Prostate gland (tissue), 2 donors: ENCODE measurements at regions not wholly inside any gene's neighbourhood (a gene's known extent, or its start where the extent isn't known, plus 50 kb on each side); places are given as distances from the start of the nearest gene placed in this dataset.

ENCODE experiments used
- DNase-seq: peaks from one replicate; pipeline ENCODE4 v3.0.0-alpha.2; 2019; ENCODE audit warnings: low spot score
- H3K27ac ChIP-seq, 2 donors: fragments of 200-600 bp; sonication (generic); 2 replicates each; pipeline ENCODE4 v1.5.1; 2017 to 2019
- H3K27me3 ChIP-seq: fragments of 200-600 bp; sonication (generic); replicated peaks from 2 replicates; pipeline ENCODE4 v1.5.1; 2019; ENCODE audit not compliant: insufficient read depth
- H3K36me3 ChIP-seq, 2 donors: fragments of 200-600 bp; sonication (generic); 1 replicate in 1 of 2; 2 replicates in 1 of 2; pipeline versions ENCODE4 v1.5.1 to v1.8.1; 2017 to 2019
- H3K4me1 ChIP-seq: fragments of 200-600 bp; sonication (generic); replicated peaks from 2 replicates; pipeline ENCODE4 v1.5.1; 2019
- H3K4me3 ChIP-seq, 2 donors: fragments of 200-600 bp; sonication (generic); 2 replicates each; pipeline ENCODE4 v1.5.1; 2017 to 2019
- H3K9me3 ChIP-seq: fragments of 200-600 bp; sonication (generic); 2 replicates; pipeline ENCODE4 v1.5.1; 2017
- CTCF ChIP-seq, 4 experiments: fragments of 200-600 bp in 2 of 4; fragments of 450-650 bp in 2 of 4; sonication (generic) in 2 of 4; IDR thresholded peaks; 1 replicate in 3 of 4; 2 replicates in 1 of 4; pipeline ENCODE4 v1.5.1; 2016 to 2019; ENCODE audit warnings: antibody characterized with exemption in 4 of 4, mild to moderate bottlenecking in 2 of 4, moderate library complexity in 2 of 4
- POLR2A ChIP-seq: fragments of 450-650 bp; IDR thresholded peaks from one replicate; pipeline ENCODE4 v1.6.1; 2016; ENCODE audit warnings: antibody characterized with exemption, mild to moderate bottlenecking
- POLR2AphosphoS5 ChIP-seq: sonication (generic); formaldehyde crosslinking; IDR thresholded peaks from one replicate; pipeline ENCODE4 v1.6.1; 2017; ENCODE audit warnings: antibody characterized with exemption
- WGBS: methylation state at CpG from one replicate; pipeline ENCODE4 v1.1.5; 2018; 5-methylcytosine and 5-hydroxymethylcytosine counted together
- intact Hi-C: fragments of 100-400 bp; cut with DNase I; formaldehyde crosslinking; loops from one replicate; pipeline ENCODE4 v1.14.2; 2022

- 48% methylated on average over 2 of the region's 2 CpGs for WGBS
- Histone ChIP-seq H3K27ac (no peak overlapping the region), H3K36me3 (no peaks in the 10 kb centered on the region), H3K4me1 (no peaks in the 10 kb centered on the region), H3K27me3 (no peaks in the 10 kb centered on the region), H3K4me3 (no peak overlapping the region), H3K9me3 (no peaks in the 10 kb centered on the region)
- intact Hi-C loops: no loop called here
- DNase-seq: no peak
- TF ChIP-seq POLR2AphosphoS5: no peak
- no peak for TF ChIP-seq POLR2A
- no peak for TF ChIP-seq CTCF (IDR thresholded peaks at IDR 0.05)
These were observed 288.4 kb upstream of the DEPDC1 start for GRCh38 chr1:68785328-68785727.

- TF ChIP-seq POLR2AphosphoS5 (no peak), CTCF (IDR thresholded peaks at IDR 0.05) (no peak), POLR2A (no peak)
- Histone ChIP-seq H3K27me3 (no peaks in the 10 kb centered on the region), H3K36me3 (no peaks in the 10 kb centered on the region), H3K4me3 (no peak overlapping the region), H3K4me1 (no peaks in the 10 kb centered on the region), H3K27ac (no peak overlapping the region), H3K9me3 (no peaks in the 10 kb centered on the region)
- intact Hi-C loops: no loop called here
- no peak for DNase-seq
- 84% methylated on average over 1 of the region's 1 CpG for WGBS
These were observed 291.9 kb upstream of the DEPDC1 start for GRCh38 chr1:68788762-68789161.

GRCh38 chr1:68791800-68792199, 294.9 kb upstream of the DEPDC1 start:
- DNase-seq: no peak
- Histone ChIP-seq H3K36me3 (no peaks in the 10 kb centered on the region), H3K27ac (no peak overlapping the region), H3K9me3 (no peaks in the 10 kb centered on the region), H3K4me1 (no peaks in the 10 kb centered on the region), H3K27me3 (no peaks in the 10 kb centered on the region), H3K4me3 (no peak overlapping the region)
- 94% methylated on average over 3 of the region's 3 CpGs for WGBS
- TF ChIP-seq POLR2AphosphoS5: no peak
- no peak for TF ChIP-seq CTCF (IDR thresholded peaks at IDR 0.05)
- TF ChIP-seq POLR2A: no peak
- intact Hi-C loops: no loop called here

GRCh38 chr1:68795956-68796355, 299.1 kb upstream of the DEPDC1 start:
- TF ChIP-seq CTCF (IDR thresholded peaks at IDR 0.05): no peak
- no peak for TF ChIP-seq POLR2AphosphoS5
- no peak for TF ChIP-seq POLR2A
- Histone ChIP-seq H3K4me1 (no peaks in the 10 kb centered on the region), H3K4me3 (no peak overlapping the region), H3K9me3 (no peaks in the 10 kb centered on the region), H3K27me3 (no peaks in the 10 kb centered on the region), H3K27ac (no peak overlapping the region), H3K36me3 (no peaks in the 10 kb centered on the region)
- DNase-seq: no peak
- intact Hi-C loops: no loop called here

- H3K9me3 ChIP-seq: no peaks in the 10 kb centered on the region
- no peaks in the 10 kb centered on the region for H3K36me3 ChIP-seq
- no peaks in the 10 kb centered on the region for H3K27me3 ChIP-seq
- TF ChIP-seq CTCF (IDR thresholded peaks at IDR 0.05) (no peak), POLR2AphosphoS5 (no peak), POLR2A (no peak)
- H3K4me3 ChIP-seq: no peak overlapping the region
- no peak for DNase-seq
- intact Hi-C loops: no loop called here
- H3K27ac ChIP-seq: no peak overlapping the region
- H3K4me1 ChIP-seq: no peaks in the 10 kb centered on the region
These were observed 300.0 kb upstream of the DEPDC1 start for GRCh38 chr1:68796888-68797287.
